K562 (cell line): ENCODE measurements at regions not wholly inside any gene's neighbourhood (a gene's known extent, or its start where the extent isn't known, plus 50 kb on each side); places are given as distances from the start of the nearest gene placed in this dataset.

Experiments used
- ATAC-seq: fragments of 200-7000 bp; cut with Tn5 transposase; 3 replicates; pipeline ENCODE4 v1.9.1; 2020; ENCODE audit warnings: moderate library complexity
- BruUV-seq: library from RNA; stranded (reverse); fragments of 400-500 nt; replicated peaks from 2 replicates; lab custom pipeline; 2021; lab: Mats Ljungman, UMichigan
- CTCF ChIA-PET: fragments of 300-600 bp; formaldehyde crosslinking; extraction: SDS; loops from one replicate; lab custom pipeline; 2021; ENCODE audit warnings: low intra/inter-chr PET ratio; lab: Yijun Ruan, JAX
- POLR2A ChIA-PET: fragments of 300-600, 350-650 bp; sonication (Branson Sonifier 250); formaldehyde crosslinking; extraction: SDS; loops from one replicate; lab custom pipeline; 2021; ENCODE audit warnings: antibody characterized with exemption, inconsistent platforms; lab: Yijun Ruan, JAX
- DNase-seq, 4 experiments: peaks; one replicate each; pipeline versions ENCODE4 v3.0.0 to v3.0.0-alpha.2; 2011 to 2018; ENCODE audit warnings: low spot score in 3 of 4, mixed read lengths in 3 of 4; ENCODE audit errors: extremely low read depth in 1 of 4
- FAIRE-seq: peaks from 2 replicates; lab custom pipeline; 2011; peaks lifted over from hg19 to GRCh38; lab: Jason Lieb, UNC
- H2AFZ ChIP-seq: 2 replicates; pipeline ENCODE4 v1.6.0; 2011; ENCODE audit warnings: low read depth, low read length, control low read depth, inconsistent platforms
- H3K27ac ChIP-seq: fragments of 200-600 bp; 3 replicates; pipeline ENCODE4 v1.8.0; 2011; ENCODE audit warnings: low read depth, mild to moderate bottlenecking, control low read depth, inconsistent platforms, low read length, moderate library complexity, mixed read lengths; ENCODE audit errors: extremely low read depth
- H3K27me3 ChIP-seq, 2 experiments: fragments of 300-600 bp in 1 of 2; 2 replicates in 1 of 2; 3 replicates in 1 of 2; pipeline versions ENCODE4 v1.6.0 to v1.8.0; 2011; ENCODE audit warnings: inconsistent platforms in 2 of 2, low read length in 2 of 2, mild to moderate bottlenecking in 1 of 2, mixed read lengths in 1 of 2, moderate library complexity in 1 of 2; ENCODE audit not compliant: control insufficient read depth in 2 of 2, insufficient read depth in 2 of 2
- H3K36me3 ChIP-seq: fragments of 300-600 bp; 3 replicates; pipeline ENCODE4 v1.8.0; 2011; ENCODE audit warnings: mild to moderate bottlenecking, low read length, inconsistent platforms; ENCODE audit not compliant: control insufficient read depth, insufficient read depth
- H3K4me1 ChIP-seq, 2 experiments: fragments of 200-600 bp in 1 of 2; replicated peaks in 1 of 2; 2 replicates in 1 of 2; 3 replicates in 1 of 2; pipeline versions ENCODE4 v1.5.1 to v1.8.0; 2011; ENCODE audit warnings: inconsistent platforms in 2 of 2, low read length in 2 of 2, mild to moderate bottlenecking in 1 of 2, mixed read lengths in 1 of 2, moderate library complexity in 1 of 2; ENCODE audit not compliant: control insufficient read depth in 2 of 2, insufficient read depth in 2 of 2
- H3K4me2 ChIP-seq: 2 replicates; pipeline ENCODE4 v1.6.1; 2011; ENCODE audit warnings: low read length, control low read depth, inconsistent platforms, mixed read lengths; ENCODE audit not compliant: insufficient read depth
- H3K4me3 ChIP-seq: fragments of 200-600 bp; sonication (generic), shearing (Covaris generic); 2 replicates; pipeline ENCODE4 v1.5.1; 2016; ENCODE audit warnings: control low read depth, inconsistent platforms
- H3K79me2 ChIP-seq: fragments of 200-600 bp; 3 replicates; pipeline ENCODE4 v1.8.0; 2011; ENCODE audit warnings: low read length, inconsistent platforms; ENCODE audit not compliant: control insufficient read depth, insufficient read depth
- H3K9ac ChIP-seq, 2 experiments: 2 replicates each; pipeline versions ENCODE4 v1.6.0 to v1.6.1; 2011; ENCODE audit warnings: low read depth in 2 of 2, low read length in 2 of 2, control low read depth in 1 of 2, inconsistent platforms in 1 of 2, mild to moderate bottlenecking in 1 of 2, mixed read lengths in 1 of 2; ENCODE audit not compliant: insufficient read depth in 1 of 2
- H3K9me1 ChIP-seq: one replicate; pipeline ENCODE4 v1.6.0; 2011; ENCODE audit warnings: inconsistent platforms, mild to moderate bottlenecking, low read length, moderate library complexity; ENCODE audit not compliant: control insufficient read depth, insufficient read depth
- H3K9me3 ChIP-seq: replicated peaks from 2 replicates; pipeline ENCODE4 v1.5.1; 2011; ENCODE audit warnings: low read depth, low read length, inconsistent platforms; ENCODE audit not compliant: control insufficient read depth, insufficient read depth
- H4K20me1 ChIP-seq: replicated peaks from 2 replicates; pipeline ENCODE4 v1.6.1; 2011; ENCODE audit warnings: low read length, inconsistent platforms, mixed read lengths; ENCODE audit not compliant: control insufficient read depth, insufficient read depth
- ARID3A ChIP-seq: IDR thresholded peaks from 2 replicates; pipeline ENCODE4 v1.6.1; 2012; ENCODE audit warnings: low read depth, low read length, improper control_type of control experiment, borderline replicate concordance
- BCL6 ChIP-seq: fragments of 250-450 bp; sonication (Bioruptor Pico); IDR thresholded peaks from 2 replicates; pipeline ENCODE4 v1.4.0; 2020
- CBFA2T2 ChIP-seq: fragments of 450-650 bp; conservative IDR thresholded peaks from 2 replicates; pipeline ENCODE4 v1.6.1; 2017; ENCODE audit warnings: mild to moderate bottlenecking
- CCAR2 ChIP-seq: fragments of 200-400 bp; formaldehyde crosslinking; IDR thresholded peaks from 2 replicates; pipeline ENCODE4 v1.6.1; 2017; ENCODE audit warnings: mild to moderate bottlenecking, low read depth, low read length
- CHD1 ChIP-seq: fragments of 200-600 bp; sonication (generic); IDR thresholded peaks from one replicate; pipeline ENCODE4 v1.6.1; 2012; ENCODE audit warnings: mild to moderate bottlenecking, moderate library complexity, low read length, inconsistent platforms
- CREM ChIP-seq: IDR thresholded peaks from 2 replicates; pipeline ENCODE4 v1.6.1; 2014; ENCODE audit warnings: antibody characterized with exemption, low read depth
- E2F6 ChIP-seq, 2 experiments: IDR thresholded peaks; 2 replicates each; pipeline ENCODE4 v1.6.1; 2011; ENCODE audit warnings: borderline replicate concordance in 1 of 2, control low read depth in 1 of 2, low read depth in 1 of 2, low read length in 1 of 2, mild to moderate bottlenecking in 1 of 2, mixed read lengths in 1 of 2, moderate library complexity in 1 of 2; ENCODE audit not compliant: insufficient read depth in 1 of 2, insufficient read length in 1 of 2, poor library complexity in 1 of 2, severe bottlenecking in 1 of 2; ENCODE audit errors: extremely low read depth in 1 of 2
- GABPA ChIP-seq: fragments of 200-800 bp; sonication (Bioruptor generic); conservative IDR thresholded peaks from 2 replicates; pipeline ENCODE4 v1.6.1; 2016; ENCODE audit warnings: low read depth, missing genetic modification characterization, missing compliant biosample characterization
- KDM4B ChIP-seq, 2 experiments: fragments of 450-650 bp in 1 of 2; sonication (generic) in 1 of 2; IDR thresholded peaks; 2 replicates each; pipeline ENCODE4 v1.6.1; 2016 to 2017; ENCODE audit warnings: borderline replicate concordance in 2 of 2, antibody characterized with exemption in 1 of 2, low read depth in 1 of 2, mild to moderate bottlenecking in 1 of 2
- MECOM ChIP-seq: fragments of 250-450 bp; sonication (Bioruptor Pico); IDR thresholded peaks from 2 replicates; pipeline ENCODE4 v1.8.0; 2022; ENCODE audit warnings: inconsistent platforms
- MXI1 ChIP-seq: IDR thresholded peaks from 2 replicates; pipeline ENCODE4 v1.6.1; 2011; ENCODE audit warnings: low read depth, mild to moderate bottlenecking, improper control_type of control experiment, low read length
- NFE2 ChIP-seq: IDR thresholded peaks from 2 replicates; pipeline ENCODE4 v1.6.1; 2014; ENCODE audit warnings: antibody characterized with exemption, low read depth
- NR1H2 ChIP-seq: sonication (generic); formaldehyde crosslinking; IDR thresholded peaks from 2 replicates; pipeline ENCODE4 v1.4.0; 2020; ENCODE audit warnings: mild to moderate bottlenecking, missing genetic modification reagents
- PHF21A ChIP-seq: fragments of 450-650 bp; IDR thresholded peaks from 2 replicates; pipeline ENCODE4 v1.6.1; 2017; ENCODE audit warnings: low read depth, borderline replicate concordance
- PURB ChIP-seq: sonication (generic); formaldehyde crosslinking; IDR thresholded peaks from 2 replicates; pipeline ENCODE4 v1.9.0; 2021; ENCODE audit warnings: low read depth, mild to moderate bottlenecking, missing genetic modification reagents
- SP1 ChIP-seq: sonication (generic); formaldehyde crosslinking; IDR thresholded peaks from 2 replicates; pipeline ENCODE4 v1.8.1; 2022; ENCODE audit warnings: mild to moderate bottlenecking, missing genetic modification reagents
- TEAD4 ChIP-seq, 2 experiments: sonication (generic) in 1 of 2; formaldehyde crosslinking in 1 of 2; IDR thresholded peaks; 2 replicates each; pipeline versions ENCODE4 v1.6.1 to v1.8.0; 2012 to 2022; ENCODE audit warnings: borderline replicate concordance in 1 of 2, inconsistent platforms in 1 of 2, low read length in 1 of 2, mild to moderate bottlenecking in 1 of 2, missing genetic modification reagents in 1 of 2
- ZNF224 ChIP-seq: sonication (generic); formaldehyde crosslinking; IDR thresholded peaks from 2 replicates; pipeline ENCODE4 v1.8.0; 2022; ENCODE audit warnings: mild to moderate bottlenecking, missing genetic modification reagents
- ZNF444 ChIP-seq: fragments of 250-450 bp; sonication (Bioruptor Pico); IDR thresholded peaks from 2 replicates; pipeline ENCODE4 v1.4.0; 2020; ENCODE audit warnings: mild to moderate bottlenecking, moderate library complexity
- WGBS: fragments of 100-300 bp; shearing (Covaris generic); methylation state at CpG from one replicate; pipeline ENCODE4 v1.1.6; 2016; ENCODE audit warnings: low coverage, mixed read lengths; ENCODE audit not compliant: insufficient coverage; ENCODE audit errors: missing lambda C conversion rate; 5-methylcytosine and 5-hydroxymethylcytosine counted together
- in situ Hi-C: fragments of 300-500 bp; cut with MboI; formaldehyde crosslinking; loops from 4 replicates; pipeline ENCODE4 v1.15.0; 2018; ENCODE audit warnings: inconsistent platforms, mixed read lengths
- intact Hi-C: fragments of 100-400 bp; cut with micrococcal nuclease; formaldehyde crosslinking; loops from 2 replicates; pipeline ENCODE4 v1.14.2; 2022
- TF ChIP-seq, protein P1 (sequence below): fragments of 250-450 bp; sonication (Bioruptor Pico); IDR thresholded peaks from 2 replicates; pipeline ENCODE4 v1.4.0; 2020; ENCODE audit warnings: mild to moderate bottlenecking, moderate library complexity

DNA sequence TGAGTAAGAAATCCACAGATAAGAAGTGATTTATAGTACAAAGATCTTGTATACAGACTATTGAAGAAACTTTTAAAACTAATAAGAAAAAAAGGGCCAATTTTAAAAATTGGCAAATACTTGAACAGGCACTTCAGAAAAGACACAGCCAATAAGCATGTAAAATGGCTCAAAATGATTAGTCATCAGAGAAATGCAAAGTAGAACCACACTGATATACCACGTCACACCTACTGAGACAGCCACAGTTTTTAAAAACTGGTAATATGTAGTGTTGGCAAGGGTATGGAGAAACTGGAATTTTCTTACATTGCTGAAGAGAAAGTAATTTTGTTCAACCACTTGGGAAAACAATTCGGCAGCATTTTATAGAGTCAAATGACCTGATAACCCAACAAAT lies 488.9 kb upstream of the HTR1E start:
- Histone ChIP-seq H3K9ac (no peak overlapping the region), H3K4me1 (no peaks in the 10 kb centered on the region), H4K20me1 (no peaks in the 10 kb centered on the region), H3K36me3 (no peaks in the 10 kb centered on the region), H3K9me1 (no peaks in the 10 kb centered on the region), H3K79me2 (no peaks in the 10 kb centered on the region), H3K9me3 (no peaks in the 10 kb centered on the region), H3K4me3 (no peak overlapping the region), H3K27ac (no peak overlapping the region), H3K4me2 (no peak overlapping the region), H3K27me3 (no peaks in the 10 kb centered on the region), H2AFZ (no peak overlapping the region)
- no TSS peak for BruUV-seq
- CTCF ChIA-PET, result no interaction called here
- TF ChIP-seq CCAR2, result no peak
- no peak for TF ChIP-seq CHD1
- no peak for TF ChIP-seq SP1 (CRISPR knock-in tag)
- no peak for TF ChIP-seq ARID3A
- no peak for TF ChIP-seq CBFA2T2
- TF ChIP-seq, protein P1, sequence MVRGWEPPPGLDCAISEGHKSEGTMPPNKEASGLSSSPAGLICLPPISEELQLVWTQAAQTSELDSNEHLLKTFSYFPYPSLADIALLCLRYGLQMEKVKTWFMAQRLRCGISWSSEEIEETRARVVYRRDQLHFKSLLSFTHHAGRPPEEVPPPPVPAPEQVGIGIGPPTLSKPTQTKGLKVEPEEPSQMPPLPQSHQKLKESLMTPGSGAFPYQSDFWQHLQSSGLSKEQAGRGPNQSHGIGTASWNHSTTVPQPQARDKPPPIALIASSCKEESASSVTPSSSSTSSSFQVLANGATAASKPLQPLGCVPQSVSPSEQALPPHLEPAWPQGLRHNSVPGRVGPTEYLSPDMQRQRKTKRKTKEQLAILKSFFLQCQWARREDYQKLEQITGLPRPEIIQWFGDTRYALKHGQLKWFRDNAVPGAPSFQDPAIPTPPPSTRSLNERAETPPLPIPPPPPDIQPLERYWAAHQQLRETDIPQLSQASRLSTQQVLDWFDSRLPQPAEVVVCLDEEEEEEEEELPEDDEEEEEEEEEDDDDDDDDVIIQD (CRISPR knock-in tag), result no peak
- TF ChIP-seq MECOM (CRISPR knock-in tag), result no peak
- TF ChIP-seq NR1H2 (CRISPR knock-in tag), result no peak
- TF ChIP-seq MXI1, result no peak
- TF ChIP-seq ZNF224 (CRISPR knock-in tag), result no peak
- TF ChIP-seq TEAD4 (IDR thresholded peaks at IDR 0.05; ENCODE audit: low read length), result no peak
- no peak for TF ChIP-seq TEAD4 (CRISPR knock-in tag; IDR thresholded peaks at IDR 0.05; ENCODE audit: borderline replicate concordance)
- TF ChIP-seq ZNF444 (CRISPR knock-in tag), result no peak
- TF ChIP-seq NFE2, result no peak
- TF ChIP-seq BCL6 (CRISPR knock-in tag), result no peak
- TF ChIP-seq KDM4B (IDR thresholded peaks at IDR 0.05; ENCODE audit: borderline replicate concordance in 2 of 2, low read depth in 1 of 2), result no peak
- TF ChIP-seq PHF21A, result no peak
- no peak for TF ChIP-seq PURB (CRISPR knock-in tag)
- TF ChIP-seq CREM, result no peak
- TF ChIP-seq GABPA (tag), result no peak
- TF ChIP-seq E2F6 (IDR thresholded peaks at IDR 0.05; ENCODE audit: borderline replicate concordance in 1 of 2, extremely low read depth in 1 of 2, insufficient read depth in 1 of 2, insufficient read length in 1 of 2, low read depth in 1 of 2, low read length in 1 of 2, poor library complexity in 1 of 2, severe bottlenecking in 1 of 2), result no peak
- no peak for FAIRE-seq
- POLR2A ChIA-PET, result no interaction called here
- no peak for DNase-seq
- no peak for ATAC-seq
- intact Hi-C loops (no loop called here), in situ Hi-C loops (no loop called here)
- WGBS, result 3% methylated on average over 2 of the region's 2 CpGs
